NCI-H128 (cell line): ENCODE measurements at regions not wholly inside any gene's neighbourhood (a gene's known extent, or its start where the extent isn't known, plus 50 kb on each side); places are given as distances from the start of the nearest gene placed in this dataset.
"Not testable (repeated sequence)": the region's sequence is repeated elsewhere in the genome, so short reads cannot be mapped to it uniquely, and the experiment has no call there.

Experiments used
- DNase-seq: peaks from one replicate; lab custom pipeline; 2025; ENCODE audit not compliant: unreplicated experiment; lab: John Stamatoyannopoulos, UW

DNA sequence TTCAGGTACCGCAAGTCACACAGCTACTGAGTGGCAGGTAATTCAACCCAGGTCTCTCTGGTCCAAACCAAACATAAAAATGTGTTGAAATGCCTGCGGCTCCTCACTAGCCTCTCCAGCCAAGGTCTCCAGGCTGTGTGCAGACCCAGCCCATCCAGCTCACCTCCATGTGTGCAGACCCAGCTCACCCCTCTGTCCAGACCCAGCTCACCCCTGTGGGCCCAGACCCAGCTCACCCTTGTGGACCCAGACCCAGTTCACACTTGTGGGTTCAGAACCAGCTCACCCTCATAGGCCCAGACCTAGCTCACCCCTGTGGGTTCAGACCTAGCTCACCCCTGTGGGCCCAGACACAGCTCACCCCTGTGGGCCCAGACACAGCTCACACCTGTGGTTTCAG lies 188.0 kb upstream of the ADCY2 start:
- DNase-seq, result no peak

- peak; percentile 99 for DNase-seq
Measured at GRCh38 chr5:7208938-7209337, 187.0 kb upstream of the ADCY2 start.

DNA sequence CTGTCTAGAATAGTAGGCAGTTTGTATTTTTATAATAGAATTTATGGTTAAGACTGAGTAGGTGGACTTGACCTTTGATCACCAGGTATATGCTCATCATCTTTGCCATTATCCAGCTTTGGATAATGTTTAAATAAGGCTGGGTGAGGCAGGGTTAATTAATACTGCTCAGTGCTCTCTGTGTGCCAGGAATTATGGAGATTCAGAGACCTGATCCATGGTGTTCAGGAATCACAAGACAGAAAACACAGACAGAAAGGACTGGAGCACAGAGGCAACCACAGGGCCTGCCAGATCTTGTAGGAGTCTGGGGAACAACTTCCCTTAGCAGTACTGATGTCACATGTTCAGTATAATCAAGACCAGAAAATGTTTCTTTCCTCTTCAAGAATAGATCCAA lies 186.3 kb upstream of the ADCY2 start:
- DNase-seq, result peak; percentile 59

GRCh38 chr5:7210549-7210948 lies 185.4 kb upstream of the ADCY2 start:
- DNase-seq, result no peak

DNA sequence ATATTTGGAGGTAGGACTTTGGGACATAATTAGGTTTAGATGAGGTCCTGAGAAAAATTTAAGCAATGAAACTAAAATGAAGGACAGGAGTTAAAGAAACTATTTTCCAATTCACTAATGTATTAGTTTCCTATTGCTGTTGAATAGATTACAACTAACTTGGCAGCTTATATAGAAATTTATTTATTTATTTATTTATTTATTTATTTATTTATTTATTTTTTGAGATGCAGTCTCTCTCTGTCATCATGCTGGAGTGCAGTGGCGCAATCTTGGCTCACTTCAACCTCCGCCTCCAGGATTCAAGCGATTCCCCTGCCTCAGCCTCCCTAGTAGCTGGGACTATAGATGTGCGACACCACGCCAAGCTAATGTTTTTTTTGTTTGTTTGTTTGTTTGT lies 182.4 kb upstream of the ADCY2 start:
- DNase-seq, result no peak

DNA sequence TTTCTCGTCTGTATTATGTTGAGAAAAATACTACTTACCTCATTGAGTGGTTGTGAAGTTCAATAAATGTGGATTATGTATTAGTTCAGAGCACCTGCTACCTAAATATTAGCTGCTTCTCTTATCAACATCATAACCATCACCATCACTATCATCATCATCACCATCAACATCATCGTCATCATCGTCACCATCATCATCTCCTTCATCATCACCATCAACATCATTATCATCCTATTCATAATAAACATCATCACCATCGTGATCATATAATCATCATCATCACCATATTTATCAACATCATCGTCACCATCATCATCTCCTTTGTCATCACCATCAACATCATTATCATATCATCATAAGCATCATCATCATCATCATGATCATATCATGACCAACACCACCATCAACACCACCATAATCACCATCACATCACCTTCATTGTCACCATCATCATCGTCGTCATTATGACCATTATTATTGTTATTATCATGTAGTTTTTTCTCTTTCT lies 181.0 kb upstream of the ADCY2 start:
- no peak for DNase-seq

GRCh38 chr5:7218141-7218540 lies 177.8 kb upstream of the ADCY2 start:
- DNase-seq, result no peak

DNA sequence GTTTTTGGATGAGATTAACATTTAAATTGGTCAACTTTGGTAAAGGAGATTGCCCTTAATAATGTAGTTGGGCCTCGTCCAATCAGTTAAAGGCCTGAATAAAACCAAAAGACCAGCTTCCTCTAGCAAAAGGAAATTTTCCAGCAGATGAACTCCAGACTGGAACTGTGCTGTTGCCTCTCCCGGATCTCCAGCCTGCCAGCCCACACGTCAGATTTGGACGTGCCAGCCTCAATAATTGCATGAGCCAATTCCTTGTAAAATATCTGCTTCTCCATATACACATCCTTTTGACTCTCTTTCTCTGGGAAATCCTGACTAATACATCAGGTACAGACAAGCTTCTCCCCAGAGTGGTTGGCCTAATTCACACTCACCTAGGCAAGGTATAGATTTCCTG lies 175.8 kb upstream of the ADCY2 start:
- DNase-seq, result no peak

GRCh38 chr5:7221041-7221440 lies 174.9 kb upstream of the ADCY2 start:
- DNase-seq, result no peak

DNA sequence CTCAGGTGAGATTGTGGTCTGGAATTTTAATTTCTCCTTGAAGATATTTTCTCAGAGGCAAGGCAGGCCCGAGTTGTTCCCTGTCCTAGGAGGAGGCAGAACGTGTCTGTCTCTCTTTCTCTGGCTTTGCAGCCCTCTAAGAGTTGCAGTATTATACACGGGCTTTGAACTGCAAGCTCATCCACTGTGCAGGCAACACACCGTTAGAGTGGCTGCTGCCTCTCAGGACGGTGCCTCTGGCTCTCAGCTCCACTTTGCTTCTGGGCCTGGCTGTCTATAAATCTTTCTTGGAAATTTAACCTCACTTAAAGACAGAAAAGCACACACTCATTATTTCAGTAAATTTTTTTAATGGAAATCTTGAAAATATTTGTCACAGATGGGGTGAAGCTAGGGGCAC lies 170.1 kb upstream of the ADCY2 start:
- DNase-seq, result no peak

- DNase-seq, result no peak
Measured at GRCh38 chr5:7242118-7242710, 153.7 kb upstream of the ADCY2 start.

- no peak for DNase-seq
Measured at GRCh38 chr5:7244208-7244607, 151.7 kb upstream of the ADCY2 start.

- no peak for DNase-seq
Measured at GRCh38 chr5:7245121-7245651, 150.8 kb upstream of the ADCY2 start.

DNA sequence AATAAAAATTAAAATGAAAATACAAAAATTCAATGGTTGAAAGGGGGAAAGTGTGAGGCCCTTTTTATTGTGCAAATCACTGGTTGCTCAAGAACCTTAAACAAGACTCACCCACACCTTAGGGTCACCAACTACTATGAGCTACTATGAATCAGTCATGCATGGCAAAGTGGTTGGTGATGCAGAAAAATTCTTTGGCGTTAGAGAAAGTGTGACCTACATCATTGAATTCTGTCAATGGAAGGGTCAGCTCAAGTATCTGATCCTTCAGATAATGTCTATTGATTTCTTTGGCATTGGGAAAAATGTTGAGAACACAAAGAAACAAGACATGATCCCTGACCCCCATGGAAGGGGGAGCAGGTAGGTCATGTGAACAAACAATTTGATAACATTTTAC lies 149.7 kb upstream of the ADCY2 start:
- no peak for DNase-seq

- DNase-seq, result no peak
Measured at GRCh38 chr5:7250004-7250403, 145.9 kb upstream of the ADCY2 start.

DNA sequence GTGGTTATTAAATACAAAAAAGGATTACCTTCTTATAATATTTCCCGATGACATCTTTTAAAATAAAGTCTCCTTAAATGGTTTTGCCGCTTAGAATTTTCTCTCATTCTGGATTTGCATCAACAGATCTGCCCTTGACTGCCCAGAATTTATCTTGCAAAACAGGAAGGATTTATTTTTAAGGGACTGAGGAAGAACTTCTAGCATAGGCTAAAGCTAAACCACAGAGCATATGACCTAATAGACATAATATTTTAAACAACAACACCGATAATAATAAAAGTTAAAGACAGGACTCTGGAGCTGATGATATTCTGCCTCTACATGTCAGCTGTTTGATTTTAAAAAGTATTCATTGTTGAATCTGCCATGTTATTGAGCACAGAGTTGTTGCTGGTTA lies 145.3 kb upstream of the ADCY2 start:
- DNase-seq, result no peak

- DNase-seq, result no peak
Measured at GRCh38 chr5:7251132-7251531, 144.8 kb upstream of the ADCY2 start.

DNA sequence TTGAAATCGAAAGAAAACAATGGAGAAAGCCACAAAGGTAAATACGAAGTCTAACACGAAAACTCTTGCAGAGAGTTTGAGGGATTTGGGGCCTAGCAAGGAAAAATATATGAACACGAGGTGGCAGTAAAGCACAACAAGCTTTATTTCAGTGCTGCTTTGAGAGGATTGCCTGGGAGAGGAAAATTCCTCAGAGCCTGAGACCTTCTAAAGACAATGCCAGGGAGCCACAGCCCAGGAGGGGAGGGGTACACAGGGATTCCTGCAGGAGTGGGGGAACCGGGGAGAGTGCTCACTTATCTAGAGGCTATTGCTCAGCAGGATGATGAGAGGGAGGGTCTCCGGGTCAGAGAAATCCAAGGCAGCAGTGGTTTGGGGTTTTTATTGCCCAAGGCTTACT lies 134.9 kb upstream of the ADCY2 start:
- DNase-seq, result no peak

GRCh38 chr5:7261900-7262299 lies 134.0 kb upstream of the ADCY2 start:
- DNase-seq, result no peak

DNA sequence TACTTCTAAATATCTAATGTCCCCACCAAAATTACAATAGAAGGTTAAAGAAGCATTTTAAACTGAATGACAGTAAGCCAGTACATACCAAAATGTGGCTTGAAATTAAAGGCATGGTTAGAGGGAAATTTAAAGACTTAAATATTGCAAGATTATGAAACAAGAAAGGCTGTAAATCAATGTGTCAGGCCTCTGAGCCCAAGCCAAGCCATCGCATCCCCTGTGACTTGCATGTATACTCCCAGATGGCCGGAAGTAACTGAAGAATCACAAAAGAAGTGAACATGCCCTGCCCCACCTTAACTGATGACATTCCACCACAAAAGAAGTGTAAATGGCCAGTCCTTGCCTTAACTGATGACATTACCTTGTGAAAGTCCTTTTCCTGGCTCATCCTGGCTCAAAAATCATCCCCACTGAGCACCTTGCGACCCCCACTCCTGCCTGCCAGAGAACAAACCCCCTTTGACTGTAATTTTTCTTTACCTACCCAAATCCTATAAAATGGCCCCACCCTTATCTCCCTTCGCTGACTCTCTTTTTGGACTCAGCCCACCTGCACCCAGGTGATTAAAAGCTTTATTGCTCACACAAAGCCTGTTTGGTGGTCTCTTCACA lies 132.4 kb upstream of the ADCY2 start:
- DNase-seq, result not testable (repeated sequence)

- not testable (repeated sequence) for DNase-seq
Measured at GRCh38 chr5:7265776-7266175, 130.2 kb upstream of the ADCY2 start.

- DNase-seq, result not testable (repeated sequence)
Measured at GRCh38 chr5:7268722-7269121, 127.2 kb upstream of the ADCY2 start.
